BE2C (cell line): ENCODE measurements at regions not wholly inside any gene's neighbourhood (a gene's known extent, or its start where the extent isn't known, plus 50 kb on each side); places are given as distances from the start of the nearest gene placed in this dataset.
A peak's percentile ranks its signal among the peaks of the same experiment; 100 is the strongest.
"Not testable (repeated sequence)": the region's sequence is repeated elsewhere in the genome, so short reads cannot be mapped to it uniquely, and the experiment has no call there.

Experiments used
- DNase-seq: peaks from one replicate; pipeline ENCODE4 v3.0.0-alpha.2; 2020
- H3K27me3 ChIP-seq: fragments of 250-450 bp; sonication (Bioruptor Pico); 2 replicates; pipeline ENCODE4 v1.5.1; 2020; ENCODE audit warnings: mild to moderate bottlenecking
- H3K36me3 ChIP-seq: fragments of 250-450 bp; sonication (Bioruptor Pico); 2 replicates; pipeline ENCODE4 v1.5.1; 2020; ENCODE audit warnings: mild to moderate bottlenecking
- H3K4me1 ChIP-seq: fragments of 250-450 bp; sonication (Bioruptor Pico); 2 replicates; pipeline ENCODE4 v1.5.1; 2020
- H3K4me3 ChIP-seq: 2 replicates; pipeline ENCODE4 v1.5.1; 2011; ENCODE audit warnings: low read depth, low read length
- H3K9me3 ChIP-seq: fragments of 250-450 bp; sonication (Bioruptor Pico); 2 replicates; pipeline ENCODE4 v1.5.1; 2020
- CTCF ChIP-seq: IDR thresholded peaks from 2 replicates; pipeline ENCODE4 v1.5.1; 2012; ENCODE audit warnings: mild to moderate bottlenecking, low read depth, low read length

DNA sequence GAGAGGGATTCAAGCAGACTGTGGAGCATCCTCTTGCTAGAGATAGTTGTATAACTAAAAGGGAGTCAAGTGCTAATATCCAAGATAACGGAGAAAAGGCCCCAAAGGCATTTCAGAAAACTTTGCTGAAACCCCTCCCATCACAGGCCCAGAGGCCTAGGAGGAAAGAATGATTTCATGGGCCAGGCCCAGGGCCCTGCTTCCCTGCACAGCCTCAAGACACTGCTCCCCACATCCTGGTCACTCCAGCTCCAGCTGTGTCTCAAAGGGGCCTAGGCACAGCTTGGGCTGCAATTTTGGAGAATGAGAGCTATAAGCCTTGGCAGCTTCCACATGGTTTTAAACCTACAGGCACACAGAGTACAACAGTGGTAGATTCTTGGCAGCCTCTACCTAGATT, 85.6 kb downstream of the OR13A1 start:
- no peaks in the 10 kb centered on the region for H3K27me3 ChIP-seq
- H3K36me3 ChIP-seq = no peaks in the 10 kb centered on the region
- no peaks in the 10 kb centered on the region for H3K9me3 ChIP-seq
- H3K4me3 ChIP-seq = no peak overlapping the region
- H3K4me1 ChIP-seq = no peaks in the 10 kb centered on the region
- DNase-seq = no peak
- TF ChIP-seq CTCF = no peak

DNA sequence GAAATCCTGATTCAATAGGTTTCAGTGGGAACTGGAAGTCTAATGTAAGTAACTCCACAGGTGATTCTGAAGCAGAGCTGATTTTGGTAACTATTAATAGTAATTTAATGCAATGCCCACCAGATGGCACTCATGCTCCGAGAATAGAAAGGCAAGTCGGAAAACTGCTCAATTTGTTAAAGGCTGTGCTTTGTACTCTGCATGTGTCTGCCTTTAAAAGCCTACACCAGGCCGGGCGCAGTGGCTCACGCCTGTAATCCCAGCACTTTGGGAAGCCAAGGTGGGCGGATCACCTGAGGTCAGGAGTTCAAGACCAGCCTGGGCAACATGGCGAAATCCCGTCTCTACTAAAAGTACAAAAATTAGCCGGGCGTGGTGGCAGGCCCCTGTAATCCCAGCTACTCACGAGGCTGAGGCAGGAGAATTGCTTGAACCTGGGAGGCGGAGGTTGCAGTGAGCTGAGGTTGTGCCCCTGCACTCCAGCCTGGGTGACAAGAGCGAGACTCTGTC, 80.1 kb downstream of the OR13A1 start:
- TF ChIP-seq CTCF = peak; percentile 54
- DNase-seq = peak; percentile 63
- not testable (repeated sequence) for H3K36me3 ChIP-seq, H3K27me3 ChIP-seq, H3K4me1 ChIP-seq, H3K4me3 ChIP-seq, H3K9me3 ChIP-seq

DNA sequence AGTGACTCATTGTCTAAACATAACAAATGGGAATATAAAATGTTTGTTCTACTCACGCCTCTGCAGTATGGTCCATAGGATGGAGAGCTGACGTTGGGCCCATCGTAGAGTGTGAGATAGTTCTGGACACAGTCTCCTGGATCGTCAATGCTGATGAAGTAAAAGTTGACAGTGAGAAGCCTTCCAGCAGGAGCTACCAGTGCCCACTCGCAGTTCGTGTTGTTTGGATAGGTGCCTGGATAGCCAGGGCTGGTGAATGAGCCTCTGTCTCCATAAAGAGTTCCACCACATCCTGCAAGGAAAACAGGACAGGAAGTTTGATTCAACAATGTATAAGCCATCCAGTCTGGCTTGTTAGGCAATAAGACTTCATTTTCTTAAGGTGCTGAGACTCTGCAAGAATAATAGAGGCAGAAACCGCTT, 79.6 kb downstream of the OR13A1 start:
- Histone ChIP-seq H3K4me3 (no peak overlapping the region), H3K36me3 (no peaks in the 10 kb centered on the region), H3K4me1 (no peaks in the 10 kb centered on the region), H3K9me3 (no peaks in the 10 kb centered on the region), H3K27me3 (no peaks in the 10 kb centered on the region; the same call in none of the 2 replicates)
- DNase-seq = no peak
- no peak for TF ChIP-seq CTCF

- H3K9me3 ChIP-seq = no peaks in the 10 kb centered on the region
- TF ChIP-seq CTCF = no peak
- no peak for DNase-seq
These were observed 76.5 kb downstream of the OR13A1 start for GRCh38 chr10:45238896-45239295.

DNA sequence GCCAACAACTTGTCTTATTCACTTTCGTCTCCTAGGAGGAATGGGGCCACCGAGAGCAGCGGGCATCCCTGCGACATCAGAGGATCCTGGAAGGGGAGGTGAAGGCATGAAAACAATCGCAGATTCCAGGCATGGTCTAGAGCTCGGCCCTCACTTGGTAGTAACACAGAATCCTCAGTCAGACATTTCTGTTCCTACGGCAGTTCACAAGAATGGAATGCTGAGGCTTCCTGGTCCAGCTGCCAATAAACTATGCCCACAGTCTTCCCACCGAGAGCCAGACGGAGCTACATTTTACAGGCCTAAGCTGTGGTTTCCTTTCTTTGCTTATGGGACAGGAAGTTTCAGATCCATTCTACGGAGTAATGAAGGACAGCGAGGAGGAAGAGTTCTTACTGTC, 75.8 kb downstream of the OR13A1 start:
- no peak for TF ChIP-seq CTCF
- no peaks in the 10 kb centered on the region; the same call in none of the 2 replicates for H3K27me3 ChIP-seq
- H3K4me3 ChIP-seq = no peak overlapping the region
- no peaks in the 10 kb centered on the region for H3K9me3 ChIP-seq
- H3K4me1 ChIP-seq = no peaks in the 10 kb centered on the region
- no peak for DNase-seq
- no peaks in the 10 kb centered on the region for H3K36me3 ChIP-seq

More at GRCh38 chr10:45238896-45239295, 76.5 kb downstream of the OR13A1 start:
- Histone ChIP-seq H3K36me3 (no peaks in the 10 kb centered on the region), H3K4me1 (no peaks in the 10 kb centered on the region), H3K4me3 (no peak overlapping the region), H3K27me3 (no peaks in the 10 kb centered on the region; the same call in none of the 2 replicates)

GRCh38 chr10:45241865-45242520, 73.4 kb downstream of the OR13A1 start:
- Histone ChIP-seq H3K27me3 (no peaks in the 10 kb centered on the region; the same call in none of the 2 replicates), H3K9me3 (no peaks in the 10 kb centered on the region), H3K36me3 (no peaks in the 10 kb centered on the region), H3K4me3 (no peak overlapping the region), H3K4me1 (no peaks in the 10 kb centered on the region)
- no peak for TF ChIP-seq CTCF
- DNase-seq = no peak
